Stomach (tissue), 4 donors: ENCODE measurements at regions not wholly inside any gene's neighbourhood (a gene's known extent, or its start where the extent isn't known, plus 50 kb on each side); places are given as distances from the start of the nearest gene placed in this dataset.

Experiments
- CTCF ChIP-seq, 7 experiments: fragments of 450-650 bp in 4 of 7; fragments of 200-600 bp in 3 of 7; sonication (generic) in 3 of 7; IDR thresholded peaks; one replicate each; pipeline ENCODE4 v1.5.1; 2016 to 2019; ENCODE audit warnings: antibody characterized with exemption in 7 of 7, control low read depth in 2 of 7, mild to moderate bottlenecking in 1 of 7
- EP300 ChIP-seq: sonication (generic); formaldehyde crosslinking; IDR thresholded peaks from one replicate; pipeline ENCODE4 v1.6.1; 2017; ENCODE audit warnings: antibody characterized with exemption
- POLR2A ChIP-seq, 4 donors: fragments of 450-650 bp; IDR thresholded peaks; one replicate each; pipeline ENCODE4 v1.6.1; 2016; ENCODE audit warnings: antibody characterized with exemption in 4 of 4, control low read depth in 2 of 4, mild to moderate bottlenecking in 1 of 4, moderate library complexity in 1 of 4
- POLR2AphosphoS5 ChIP-seq, 3 donors: sonication (generic); formaldehyde crosslinking; IDR thresholded peaks; one replicate each; pipeline ENCODE4 v1.6.1; 2016; ENCODE audit warnings: antibody characterized with exemption in 3 of 3

- TF ChIP-seq CTCF (IDR thresholded peaks at IDR 0.05) (no peak), POLR2AphosphoS5 (IDR thresholded peaks at IDR 0.05) (no peak), POLR2A (IDR thresholded peaks at IDR 0.05) (no peak), EP300 (no peak)
Observed at GRCh38 chr3:139131951-139132350, 87.3 kb upstream of the PRR23C start.
